Activated effector memory CD4-positive, alpha-beta T cell treated with anti-CD3 and anti-CD28 coated beads, Interleukin-2, amount 50 U/mL, for 16 hours (primary cell): ENCODE measurements at regions not wholly inside any gene's neighbourhood (a gene's known extent, or its start where the extent isn't known, plus 50 kb on each side); places are given as distances from the start of the nearest gene placed in this dataset.
"Not testable (repeated sequence)": the region's sequence is repeated elsewhere in the genome, so short reads cannot be mapped to it uniquely, and the experiment has no call there.

Source experiments
- DNase-seq: peaks from one replicate; pipeline ENCODE4 v3.0.0-alpha.2; 2020

- DNase-seq: no peak
These were observed 82.1 kb downstream of the ZFP36L2 start for GRCh38 chr2:43144263-43144662.

- no peak for DNase-seq
These were observed 82.7 kb downstream of the ZFP36L2 start for GRCh38 chr2:43143756-43144155.

DNA sequence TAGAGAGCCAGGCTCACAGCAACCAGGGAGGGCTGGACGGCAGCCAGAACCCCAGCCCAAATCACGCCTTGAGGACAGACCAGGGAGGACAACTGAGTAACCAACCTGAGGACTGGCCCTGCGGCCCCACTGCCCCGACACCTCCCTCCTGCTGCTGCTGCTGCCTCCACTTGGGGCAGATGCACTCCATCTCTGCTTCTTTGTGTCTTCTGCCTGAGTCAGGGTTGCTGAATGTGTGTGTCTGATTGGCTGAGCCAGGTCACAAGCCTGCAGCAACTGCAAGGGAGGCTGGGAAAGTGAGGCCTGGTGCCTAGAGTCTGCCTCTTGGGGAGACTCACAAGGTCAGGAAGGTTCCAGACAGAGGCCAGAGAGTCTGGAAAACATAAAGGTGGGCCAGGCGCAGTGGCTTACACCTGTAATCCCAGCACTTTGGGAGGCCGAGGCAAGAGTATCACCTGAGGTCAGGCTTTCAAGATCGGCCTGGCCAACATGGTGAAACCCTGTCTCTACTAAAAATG, 83.4 kb downstream of the ZFP36L2 start:
- no peak for DNase-seq

DNA sequence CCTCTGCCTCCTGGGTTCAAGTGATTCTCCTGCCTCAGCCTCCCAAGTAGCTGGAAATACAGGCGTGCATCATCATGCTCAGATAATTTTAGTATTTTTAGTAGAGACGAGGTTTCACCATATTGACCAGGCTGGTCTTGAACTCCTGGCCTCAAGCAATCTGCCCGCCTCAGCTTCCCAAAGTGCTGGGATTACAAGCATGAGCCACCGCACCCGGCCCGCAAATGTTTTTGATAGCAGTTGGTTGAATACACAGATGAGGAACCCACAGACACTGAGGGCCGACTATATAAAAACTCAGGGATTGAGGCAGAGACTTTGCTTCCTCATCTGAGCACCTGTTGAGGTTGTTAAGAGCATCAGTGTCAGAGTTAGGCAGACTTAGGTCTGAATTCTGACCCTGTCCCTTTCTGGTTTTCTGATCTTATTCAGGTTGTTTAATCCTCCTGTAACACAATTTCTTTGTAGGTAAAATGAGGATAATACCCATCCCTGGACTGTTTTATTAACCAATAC, 84.7 kb downstream of the ZFP36L2 start:
- not testable (repeated sequence) for DNase-seq

DNA sequence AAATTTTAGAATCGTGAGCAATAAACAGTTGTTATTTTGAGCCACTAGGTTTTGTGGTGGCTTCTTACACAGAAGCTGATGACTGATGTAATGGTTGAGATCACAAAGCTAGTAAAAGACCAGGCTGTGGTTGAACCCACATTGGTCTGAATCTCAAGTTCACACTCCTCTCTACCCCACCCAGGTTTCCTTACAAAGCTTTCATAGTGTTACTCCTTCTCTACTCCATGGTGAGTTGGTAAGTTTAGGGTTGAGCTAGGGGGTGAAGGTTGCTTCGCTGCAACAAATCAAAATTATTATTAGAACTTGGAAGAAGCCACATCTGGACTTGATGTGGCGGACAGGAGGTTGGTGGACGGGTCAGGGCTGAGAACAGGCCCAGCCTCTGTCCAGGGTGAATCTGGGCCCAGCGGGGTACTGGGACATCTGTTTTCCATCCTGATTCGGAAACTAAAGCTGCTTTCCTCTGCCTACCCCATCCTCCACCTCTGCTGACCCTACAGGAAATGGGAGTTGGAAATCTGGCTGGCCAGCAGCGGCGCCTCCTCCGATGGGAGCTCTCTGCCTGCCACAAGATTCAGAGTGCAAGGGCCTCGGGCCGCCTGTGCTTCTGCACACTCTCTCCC, 86.3 kb downstream of the ZFP36L2 start:
- no peak for DNase-seq

DNA sequence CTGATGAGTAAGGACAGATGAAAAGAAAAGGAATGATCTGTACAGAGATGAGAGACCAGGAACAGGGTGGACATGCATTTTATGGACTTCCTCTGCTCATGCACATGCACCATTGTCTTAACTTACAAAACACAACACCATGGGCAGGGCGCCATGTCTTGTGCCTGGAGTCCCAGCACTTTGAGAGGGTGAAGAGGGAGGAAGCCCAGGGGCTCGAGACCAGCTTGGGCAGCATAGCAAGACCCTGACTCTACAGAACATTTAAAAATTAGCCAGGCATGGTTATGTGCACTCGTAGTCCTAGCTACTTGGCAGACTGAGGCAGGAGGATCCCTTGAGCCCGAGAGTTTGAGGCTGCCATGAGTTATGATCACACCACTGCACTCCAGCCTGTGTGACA, 86.9 kb downstream of the ZFP36L2 start:
- DNase-seq: peak; percentile 42

- DNase-seq: no peak
These were observed 88.0 kb downstream of the ZFP36L2 start for GRCh38 chr2:43138441-43138840.

DNA sequence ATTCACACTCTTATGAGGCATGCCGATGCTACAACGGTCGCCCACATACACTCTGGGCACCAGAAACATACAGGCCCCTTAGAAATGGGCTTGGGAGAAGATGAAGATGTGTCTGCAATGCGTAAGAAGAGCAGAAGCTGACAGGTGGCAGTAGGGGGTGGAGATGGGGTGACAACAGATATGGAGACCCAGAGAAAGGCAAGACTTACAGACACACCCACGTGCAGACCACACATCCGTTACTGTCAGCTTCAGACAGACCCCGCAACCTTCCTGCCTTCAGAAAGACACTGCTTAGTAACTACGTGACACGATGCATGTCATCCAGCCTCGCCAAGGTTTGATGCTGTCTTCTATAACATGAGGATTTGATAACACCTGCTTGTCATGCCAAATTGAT, 89.5 kb downstream of the ZFP36L2 start:
- peak; percentile 88 for DNase-seq

DNA sequence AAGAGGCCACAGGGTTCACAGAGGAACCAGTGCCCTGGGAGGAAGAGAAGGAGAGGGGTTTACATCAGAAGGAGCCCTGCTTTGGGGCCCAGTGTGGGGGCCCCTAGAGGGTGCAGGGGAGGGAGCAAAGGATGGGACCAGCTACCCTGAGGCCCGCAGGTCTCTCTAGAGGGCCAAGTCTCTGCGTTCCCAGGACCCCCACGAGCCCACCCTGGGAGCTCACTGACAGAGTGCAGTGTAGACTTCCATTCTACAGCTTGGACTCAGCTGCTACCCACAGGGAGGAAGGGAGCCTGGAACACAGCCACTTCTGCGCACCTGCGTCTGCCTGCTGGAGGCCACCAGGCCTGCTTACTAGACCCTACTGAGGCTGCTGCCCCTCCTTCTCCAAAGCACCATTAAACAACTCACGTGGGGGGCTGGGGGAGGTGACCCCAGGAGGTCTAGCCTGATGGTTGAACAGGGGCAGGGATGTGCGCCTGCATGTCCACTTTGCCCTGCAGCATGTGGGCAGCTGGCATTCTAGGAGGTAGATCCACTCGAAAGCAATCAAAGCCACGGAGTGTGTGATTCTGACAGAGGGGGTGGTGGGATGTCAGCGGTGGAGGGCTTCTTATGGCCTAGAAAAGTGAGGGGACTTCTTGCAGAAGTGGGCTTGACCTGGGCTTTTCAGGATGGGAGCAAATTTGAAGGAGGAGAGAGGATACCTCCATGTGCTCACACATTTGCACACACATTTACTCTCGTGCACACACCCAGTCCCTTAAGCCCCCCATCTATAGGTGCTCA, 90.2 kb downstream of the ZFP36L2 start:
- DNase-seq: no peak

GRCh38 chr2:43135583-43135982, 90.8 kb downstream of the ZFP36L2 start:
- no peak for DNase-seq

GRCh38 chr2:43134571-43134889, 91.9 kb downstream of the ZFP36L2 start:
- no peak for DNase-seq

DNA sequence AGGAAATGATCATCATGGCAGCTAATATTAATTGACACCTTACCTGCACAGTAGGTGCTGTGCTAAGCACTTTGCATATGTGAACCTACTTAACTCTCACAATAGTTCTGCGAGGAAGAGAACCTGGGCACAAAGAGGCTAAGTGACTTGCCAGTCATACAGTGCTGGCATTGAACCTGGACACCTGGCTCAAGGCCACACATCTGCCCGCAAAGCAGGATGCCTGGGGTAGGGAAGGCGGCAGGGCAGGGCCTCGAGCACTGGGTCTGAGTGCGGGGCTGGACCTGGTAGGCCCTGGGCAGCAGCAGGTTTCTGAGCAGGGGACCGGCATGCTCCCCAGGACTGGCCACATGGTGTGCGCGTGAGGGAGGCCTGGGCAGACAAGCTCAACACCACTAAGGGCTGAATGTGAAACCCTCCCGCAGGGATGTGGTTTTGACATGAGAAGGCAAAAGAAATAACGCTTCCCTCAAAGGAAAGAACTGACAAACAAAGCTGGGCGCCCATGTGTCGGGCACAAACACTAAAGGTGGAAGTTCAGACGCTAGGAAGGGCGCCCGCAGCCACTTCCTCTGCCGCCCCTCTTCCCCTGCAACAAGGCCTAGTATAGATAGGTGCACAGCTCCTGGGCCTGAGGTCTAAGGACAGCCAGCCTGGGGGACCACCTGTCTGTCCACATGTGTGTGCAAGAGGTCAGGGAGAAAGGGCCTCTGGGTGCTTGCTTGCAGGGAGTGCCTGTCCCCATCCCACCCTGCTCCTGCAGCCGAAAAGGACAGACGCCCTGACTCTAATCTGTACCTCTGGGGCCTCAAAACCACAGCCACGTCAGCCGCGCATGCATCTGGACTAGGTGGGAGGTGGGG, 92.5 kb downstream of the ZFP36L2 start:
- DNase-seq: peak; percentile 87

DNA sequence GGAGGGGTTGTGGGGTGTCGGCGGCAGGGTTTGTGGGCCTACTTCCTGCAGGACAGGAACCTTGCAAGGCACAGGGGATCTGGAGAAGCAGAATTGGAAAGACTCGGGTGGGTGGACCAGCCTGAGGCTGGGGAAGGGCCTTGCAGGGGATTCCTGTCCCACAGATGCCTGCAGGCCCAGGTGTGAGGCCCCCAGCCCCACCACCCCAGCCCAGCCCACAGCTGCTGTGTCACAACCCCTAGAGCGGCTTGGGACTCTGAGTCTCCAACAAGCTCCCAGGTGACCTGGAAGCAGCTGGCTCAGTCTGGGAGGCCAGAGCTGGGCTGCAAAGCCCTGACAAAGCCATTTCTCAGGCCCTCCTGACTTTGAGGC, 93.1 kb downstream of the ZFP36L2 start:
- peak; percentile 68 for DNase-seq

DNA sequence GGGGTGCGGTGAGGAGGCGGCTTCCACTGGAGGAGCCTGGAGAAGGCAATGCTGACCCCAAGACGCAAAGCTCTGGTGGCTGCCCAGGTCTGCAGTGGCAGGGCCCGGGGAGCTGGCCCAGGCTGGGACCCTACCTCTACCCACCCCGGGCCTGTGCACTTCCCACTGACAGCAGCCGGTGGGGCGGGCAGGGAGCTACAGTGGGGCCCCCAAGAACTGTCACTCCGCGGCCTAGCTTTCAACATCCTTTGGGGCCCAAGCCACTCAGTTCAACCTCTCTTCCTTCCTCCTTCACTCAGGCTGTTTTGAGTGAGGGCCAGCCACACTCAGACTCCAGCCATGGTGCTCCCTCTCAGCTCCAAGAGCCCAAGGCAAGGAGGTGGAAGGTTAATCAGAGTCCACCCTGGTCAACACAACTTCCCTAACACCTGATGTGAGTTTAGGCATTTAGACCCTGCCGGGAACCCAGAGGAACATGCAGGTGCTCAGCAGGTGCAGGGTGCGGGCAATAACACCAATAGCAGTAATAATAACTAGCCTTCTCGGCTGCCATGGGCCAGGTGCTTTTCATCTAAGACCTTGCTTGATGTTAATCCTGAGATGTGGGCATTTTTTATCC, 93.6 kb downstream of the ZFP36L2 start:
- DNase-seq: peak; percentile 65

GRCh38 chr2:43131890-43132682, 94.3 kb downstream of the ZFP36L2 start:
- DNase-seq: no peak

- DNase-seq: peak; percentile 90
These were observed 95.1 kb downstream of the ZFP36L2 start for GRCh38 chr2:43131051-43131889.

DNA sequence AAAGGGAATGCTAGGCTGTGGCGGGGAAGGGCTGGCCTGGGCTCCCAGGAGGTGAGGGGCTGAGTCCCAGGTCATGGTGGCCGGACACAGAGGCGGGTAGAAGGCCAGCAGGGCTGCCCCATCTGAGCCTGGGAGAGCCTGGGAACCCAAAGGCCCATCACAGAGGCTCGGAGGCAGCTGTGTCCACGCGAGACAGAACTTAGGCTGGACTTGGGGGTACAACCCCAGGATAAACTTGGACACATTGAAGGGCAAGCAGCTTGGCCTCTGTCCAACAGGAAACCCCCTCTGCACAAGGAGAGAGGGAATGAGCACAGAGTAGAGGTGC, 95.9 kb downstream of the ZFP36L2 start:
- DNase-seq: peak; percentile 68

DNA sequence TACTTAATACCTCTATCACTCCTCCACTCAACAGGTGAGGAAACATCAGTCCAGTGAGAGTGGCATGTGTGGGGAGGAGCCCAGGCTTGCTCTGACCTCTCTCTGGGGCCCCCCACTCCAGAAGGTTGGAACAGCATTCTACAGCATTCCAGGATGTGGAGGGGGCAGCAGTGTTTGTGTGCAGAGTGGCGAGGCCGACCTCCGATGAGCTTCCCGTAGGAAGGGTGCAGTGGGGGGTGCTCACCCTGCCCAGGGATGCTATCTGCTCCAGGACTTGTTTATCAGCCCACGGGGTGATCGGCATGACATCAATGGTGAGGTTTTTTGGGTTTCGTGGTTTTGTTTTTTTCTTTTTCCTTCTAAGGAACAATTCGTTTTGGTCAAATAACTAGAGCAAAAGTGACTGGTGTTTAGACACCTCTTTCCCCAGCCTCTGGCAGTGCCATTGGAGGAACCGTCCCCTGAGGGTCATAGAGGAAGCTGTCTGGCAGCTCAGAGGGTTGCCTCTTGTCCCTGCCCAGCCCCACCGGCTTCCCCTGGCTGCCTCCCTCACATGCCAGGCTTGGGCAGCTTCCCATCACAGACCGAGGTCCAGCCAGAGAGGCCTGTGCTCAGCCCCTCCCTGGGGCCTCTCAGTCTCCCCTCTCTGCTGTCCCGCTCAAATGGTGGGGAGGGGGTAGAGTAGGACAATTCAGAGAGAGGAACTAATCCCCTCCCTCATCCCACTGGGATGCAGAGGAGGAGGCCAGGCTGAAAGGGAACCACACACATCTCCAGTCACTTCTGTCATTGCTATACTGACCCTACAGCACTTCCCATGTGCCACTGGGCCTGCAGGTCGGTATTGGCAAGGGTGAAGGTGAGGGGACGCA, 96.5 kb downstream of the ZFP36L2 start:
- peak; percentile 69 for DNase-seq

DNA sequence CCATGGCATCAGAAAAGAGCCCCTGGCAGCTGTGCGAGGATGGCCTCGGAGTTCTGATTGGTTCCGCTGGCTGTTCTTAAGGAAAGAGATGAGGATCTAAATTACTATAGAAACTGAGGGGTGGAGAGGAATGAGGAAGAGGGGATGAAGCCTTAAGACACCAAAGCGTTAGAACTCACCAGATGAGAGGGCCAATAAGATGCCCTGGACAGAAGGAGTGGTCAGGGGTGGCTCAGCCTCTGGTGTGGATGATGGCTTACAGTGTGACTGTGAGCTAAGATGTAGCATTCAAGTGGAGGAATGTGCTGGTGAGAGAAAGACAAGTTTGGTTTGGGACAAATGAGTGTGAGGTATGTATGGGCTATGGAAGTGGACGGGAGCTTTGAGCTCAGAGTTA, 97.8 kb downstream of the ZFP36L2 start:
- DNase-seq: no peak

- DNase-seq: no peak
These were observed 98.4 kb downstream of the ZFP36L2 start for GRCh38 chr2:43127941-43128558.
